ENCODE measurements at regions not wholly inside any gene's neighbourhood (a gene's known extent, or its start where the extent isn't known, plus 50 kb on each side); places are given as distances from the start of the nearest gene placed in this dataset.

DNA sequence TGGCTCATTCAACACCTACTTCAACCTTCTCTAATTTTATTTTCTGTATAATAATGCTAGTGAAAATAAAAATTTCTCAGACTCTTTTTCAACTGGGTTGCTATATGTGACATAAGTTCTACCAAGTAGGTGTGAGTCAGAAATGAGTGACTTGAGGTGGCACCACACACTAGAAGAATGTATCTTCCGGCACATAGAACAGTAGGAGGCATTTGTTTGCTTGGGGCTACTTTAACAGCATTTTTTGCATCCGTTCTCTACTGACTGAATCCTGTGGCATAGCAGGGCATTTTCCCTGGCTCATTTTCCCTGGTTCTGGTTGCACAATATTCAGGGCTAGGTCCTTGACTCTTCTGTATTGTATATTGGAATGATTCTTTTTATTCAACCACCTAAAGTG, 194.0 kb upstream of the SLC16A7 start:
- H3K4me1 ChIP-seq (ENCODE audit: control insufficient read depth in 1 of 2, insufficient read depth in 2 of 2, low read length in 2 of 2), result no peaks in the 10 kb centered on the region
- no peaks in the 10 kb centered on the region for H4K20me1 ChIP-seq (ENCODE audit: insufficient read depth)
- no TSS peak for BruUV-seq (replicated peaks)
- H3K9me3 ChIP-seq (ENCODE audit: control insufficient read depth in 1 of 2, insufficient read depth in 1 of 2, low read depth in 1 of 2, low read length in 2 of 2), result no peaks in the 10 kb centered on the region
- H3K27ac ChIP-seq (ENCODE audit: low read depth, low read length), result no peak overlapping the region
- H2AFZ ChIP-seq (ENCODE audit: low read depth, low read length, poor library complexity, severe bottlenecking), result no peak overlapping the region
- no peaks in the 10 kb centered on the region for H3K27me3 ChIP-seq (ENCODE audit: insufficient read depth, low read length)
- RAD21 ChIA-PET (ENCODE audit: low non-redundant PET in 1 of 2, low total read pairs in 2 of 2, uncharacterized antibody in 2 of 2, unreplicated experiment in 2 of 2), result no interaction called here
- H3K79me2 ChIP-seq (ENCODE audit: insufficient read depth, low read length), result no peaks in the 10 kb centered on the region
- TF ChIP-seq TCF7L2 (IDR thresholded peaks at IDR 0.05; ENCODE audit: borderline replicate concordance, extremely low read depth, insufficient read depth, insufficient read length) (no peak), SIN3A (IDR thresholded peaks at IDR 0.05; ENCODE audit: low read depth) (no peak), EGR1 (IDR thresholded peaks at IDR 0.05; ENCODE audit: low read depth) (no peak), SRF (IDR thresholded peaks at IDR 0.05; ENCODE audit: low read depth) (no peak), ELF1 (IDR thresholded peaks at IDR 0.05; ENCODE audit: borderline replicate concordance, low read depth) (no peak), FOSL1 (IDR thresholded peaks at IDR 0.05; ENCODE audit: low read depth) (no peak), CEBPB (IDR thresholded peaks at IDR 0.05; ENCODE audit: low read depth) (no peak)
- TF ChIP-seq, protein P1, sequence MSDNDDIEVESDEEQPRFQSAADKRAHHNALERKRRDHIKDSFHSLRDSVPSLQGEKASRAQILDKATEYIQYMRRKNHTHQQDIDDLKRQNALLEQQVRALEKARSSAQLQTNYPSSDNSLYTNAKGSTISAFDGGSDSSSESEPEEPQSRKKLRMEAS (IDR thresholded peaks at IDR 0.05), result no peak
- H3K36me3 ChIP-seq (ENCODE audit: control insufficient read depth in 1 of 2, insufficient read depth in 2 of 2, low read length in 2 of 2), result no peaks in the 10 kb centered on the region
- intact Hi-C loops (cut with micrococcal nuclease), result loop anchor here (2.0 to 10.0 kb wide), 4 partner anchors 289 to 1093 kb away; no protein-coding TSS in a partner anchor
- no peak overlapping the region for H3K9ac ChIP-seq (ENCODE audit: low read length)
- CTCF ChIA-PET, result no interaction called here
- POLR2A ChIA-PET, result no interaction called here
- DNase-seq (ENCODE audit: low read depth, low spot score) (no peak), ATAC-seq (no peak)
- H3K4me2 ChIP-seq (ENCODE audit: low read length), result no peak overlapping the region
- H3K9me2 ChIP-seq (ENCODE audit: insufficient read depth), result no peaks in the 10 kb centered on the region
- H3K4me3 ChIP-seq (replicated peaks in 1 of 2; ENCODE audit: low read depth in 1 of 2, low read length in 2 of 2), result no peak overlapping the region

DNA sequence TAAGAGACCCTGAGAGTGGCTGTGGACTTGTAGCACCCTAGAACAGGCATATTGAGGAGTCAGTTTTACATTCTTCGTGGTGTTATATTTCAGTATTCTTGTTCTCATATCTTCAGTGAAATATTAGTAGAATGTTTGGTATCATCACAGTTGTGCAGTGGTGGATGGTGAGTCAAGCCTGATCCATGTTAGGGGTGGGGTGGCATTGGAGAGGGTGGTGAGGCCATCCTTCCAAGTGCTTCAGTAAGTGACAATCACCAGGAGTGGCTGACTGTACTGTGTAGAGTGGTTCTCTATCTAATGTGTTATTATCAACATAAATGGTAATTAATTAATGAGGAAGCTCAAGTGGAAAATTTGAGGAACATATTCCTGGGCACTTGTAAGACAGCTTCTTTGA, 197.7 kb upstream of the SLC16A7 start:
- DNase-seq (ENCODE audit: low read depth, low spot score), result no peak
- ChIA-PET CTCF (interaction anchor here (1.4 kb wide), 1 partner anchor 10 kb away, joined by 3 read pairs; no protein-coding TSS in a partner anchor), POLR2A (no interaction called here), RAD21 (ENCODE audit: low non-redundant PET in 1 of 2, low total read pairs in 2 of 2, uncharacterized antibody in 2 of 2, unreplicated experiment in 2 of 2) (no interaction called here)
- no peak overlapping the region for H3K27ac ChIP-seq (ENCODE audit: low read depth, low read length)
- H2AFZ ChIP-seq (ENCODE audit: low read depth, low read length, poor library complexity, severe bottlenecking), result no peak overlapping the region
- intact Hi-C loops (cut with micrococcal nuclease), result no loop called here
- no peaks in the 10 kb centered on the region for H3K4me1 ChIP-seq (ENCODE audit: control insufficient read depth in 1 of 2, insufficient read depth in 2 of 2, low read length in 2 of 2)
- H3K4me2 ChIP-seq (ENCODE audit: low read length), result no peak overlapping the region
- H3K9me3 ChIP-seq (ENCODE audit: control insufficient read depth in 1 of 2, insufficient read depth in 1 of 2, low read depth in 1 of 2, low read length in 2 of 2), result no peaks in the 10 kb centered on the region
- no peaks in the 10 kb centered on the region for H3K79me2 ChIP-seq (ENCODE audit: insufficient read depth, low read length)
- no peak overlapping the region for H3K4me3 ChIP-seq (replicated peaks in 1 of 2; ENCODE audit: low read depth in 1 of 2, low read length in 2 of 2)
- H4K20me1 ChIP-seq (ENCODE audit: insufficient read depth), result no peaks in the 10 kb centered on the region
- no peaks in the 10 kb centered on the region for H3K9me2 ChIP-seq (ENCODE audit: insufficient read depth)
- H3K9ac ChIP-seq (ENCODE audit: low read length), result no peak overlapping the region
- H3K36me3 ChIP-seq (ENCODE audit: control insufficient read depth in 1 of 2, insufficient read depth in 2 of 2, low read length in 2 of 2), result no peaks in the 10 kb centered on the region
- H3K27me3 ChIP-seq (ENCODE audit: insufficient read depth, low read length), result no peaks in the 10 kb centered on the region
- no peak for ATAC-seq
- no TSS peak for BruUV-seq (replicated peaks)
- TF ChIP-seq SIN3A (IDR thresholded peaks at IDR 0.05; ENCODE audit: low read depth) (no peak), POLR2A (IDR thresholded peaks at IDR 0.05; ENCODE audit: borderline replicate concordance, extremely low read depth, insufficient read depth, insufficient read length) (no peak), ZNF274 (IDR thresholded peaks at IDR 0.05; ENCODE audit: low read depth, low read length) (no peak), RAD21 (IDR thresholded peaks at IDR 0.05; ENCODE audit: low read depth) (no peak), TCF7L2 (IDR thresholded peaks at IDR 0.05; ENCODE audit: borderline replicate concordance, extremely low read depth, insufficient read depth, insufficient read length) (no peak), EZH2phosphoT487 (IDR thresholded peaks at IDR 0.05; ENCODE audit: borderline replicate concordance) (no peak), JUND (IDR thresholded peaks at IDR 0.05) (no peak), CEBPB (IDR thresholded peaks at IDR 0.05; ENCODE audit: low read depth) (no peak), POLR2AphosphoS5 (IDR thresholded peaks at IDR 0.05; ENCODE audit: low read depth, low read length) (no peak), EGR1 (IDR thresholded peaks at IDR 0.05; ENCODE audit: low read depth) (no peak), EZH2 (IDR thresholded peaks at IDR 0.05) (no peak), SRF (IDR thresholded peaks at IDR 0.05; ENCODE audit: low read depth) (no peak), YY1 (IDR thresholded peaks at IDR 0.05; ENCODE audit: extremely low read depth, insufficient replicate concordance, low read depth, low read length) (no peak), CBX3 (IDR thresholded peaks at IDR 0.05; ENCODE audit: low read depth) (no peak)
- TF ChIP-seq, protein P2, sequence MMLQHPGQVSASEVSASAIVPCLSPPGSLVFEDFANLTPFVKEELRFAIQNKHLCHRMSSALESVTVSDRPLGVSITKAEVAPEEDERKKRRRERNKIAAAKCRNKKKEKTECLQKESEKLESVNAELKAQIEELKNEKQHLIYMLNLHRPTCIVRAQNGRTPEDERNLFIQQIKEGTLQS (IDR thresholded peaks at IDR 0.05), result no peak
- TF ChIP-seq, protein P3, sequence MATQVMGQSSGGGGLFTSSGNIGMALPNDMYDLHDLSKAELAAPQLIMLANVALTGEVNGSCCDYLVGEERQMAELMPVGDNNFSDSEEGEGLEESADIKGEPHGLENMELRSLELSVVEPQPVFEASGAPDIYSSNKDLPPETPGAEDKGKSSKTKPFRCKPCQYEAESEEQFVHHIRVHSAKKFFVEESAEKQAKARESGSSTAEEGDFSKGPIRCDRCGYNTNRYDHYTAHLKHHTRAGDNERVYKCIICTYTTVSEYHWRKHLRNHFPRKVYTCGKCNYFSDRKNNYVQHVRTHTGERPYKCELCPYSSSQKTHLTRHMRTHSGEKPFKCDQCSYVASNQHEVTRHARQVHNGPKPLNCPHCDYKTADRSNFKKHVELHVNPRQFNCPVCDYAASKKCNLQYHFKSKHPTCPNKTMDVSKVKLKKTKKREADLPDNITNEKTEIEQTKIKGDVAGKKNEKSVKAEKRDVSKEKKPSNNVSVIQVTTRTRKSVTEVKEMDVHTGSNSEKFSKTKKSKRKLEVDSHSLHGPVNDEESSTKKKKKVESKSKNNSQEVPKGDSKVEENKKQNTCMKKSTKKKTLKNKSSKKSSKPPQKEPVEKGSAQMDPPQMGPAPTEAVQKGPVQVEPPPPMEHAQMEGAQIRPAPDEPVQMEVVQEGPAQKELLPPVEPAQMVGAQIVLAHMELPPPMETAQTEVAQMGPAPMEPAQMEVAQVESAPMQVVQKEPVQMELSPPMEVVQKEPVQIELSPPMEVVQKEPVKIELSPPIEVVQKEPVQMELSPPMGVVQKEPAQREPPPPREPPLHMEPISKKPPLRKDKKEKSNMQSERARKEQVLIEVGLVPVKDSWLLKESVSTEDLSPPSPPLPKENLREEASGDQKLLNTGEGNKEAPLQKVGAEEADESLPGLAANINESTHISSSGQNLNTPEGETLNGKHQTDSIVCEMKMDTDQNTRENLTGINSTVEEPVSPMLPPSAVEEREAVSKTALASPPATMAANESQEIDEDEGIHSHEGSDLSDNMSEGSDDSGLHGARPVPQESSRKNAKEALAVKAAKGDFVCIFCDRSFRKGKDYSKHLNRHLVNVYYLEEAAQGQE (IDR thresholded peaks at IDR 0.05; ENCODE audit: low read depth), result no peak
- TF ChIP-seq, protein P1 (IDR thresholded peaks at IDR 0.05), result no peak
